Mammary epithelial cell (primary cell): ENCODE measurements at regions not wholly inside any gene's neighbourhood (a gene's known extent, or its start where the extent isn't known, plus 50 kb on each side); places are given as distances from the start of the nearest gene placed in this dataset.

Source experiments
- CTCF ChIP-seq, 2 donors: IDR thresholded peaks in 1 of 2; conservative IDR thresholded peaks in 1 of 2; 2 replicates each; pipeline ENCODE4 v1.5.1; 2011 to 2012; ENCODE audit warnings: inconsistent platforms in 2 of 2, low read length in 2 of 2, mild to moderate bottlenecking in 2 of 2, control low read depth in 1 of 2, low read depth in 1 of 2; ENCODE audit not compliant: insufficient read depth in 1 of 2; ENCODE audit errors: extremely low read depth in 1 of 2
- EZH2 ChIP-seq: IDR thresholded peaks from 2 replicates; pipeline ENCODE4 v1.6.1; 2012; ENCODE audit warnings: low read length, inconsistent platforms, borderline replicate concordance

GRCh38 chr4:125016892-125017299 is 297.9 kb upstream of the FAT4 start:
- TF ChIP-seq CTCF (conservative IDR thresholded peaks at IDR 0.05 in 1 of 2, IDR thresholded peaks at IDR 0.05 in 1 of 2; ENCODE audit: extremely low read depth in 1 of 2, insufficient read depth in 1 of 2, low read depth in 1 of 2, low read length in 2 of 2) = no peak
- TF ChIP-seq EZH2 = no peak
